Heart left ventricle (tissue), 16 donors: ENCODE measurements at regions not wholly inside any gene's neighbourhood (a gene's known extent, or its start where the extent isn't known, plus 50 kb on each side); places are given as distances from the start of the nearest gene placed in this dataset.

ENCODE experiments used
- ATAC-seq, 4 donors: fragments of 200-7000 bp; cut with Tn5 transposase; one replicate each; pipeline ENCODE4 v1.9.1; 2020 to 2022; ENCODE audit warnings: moderate library complexity in 4 of 4, mild to moderate bottlenecking in 3 of 4, moderate number of reproducible peaks in 1 of 4
- DNase-seq, 5 donors: peaks; one replicate each; pipeline ENCODE4 v3.0.0-alpha.2; 2020
- H3K27ac ChIP-seq, 12 donors: fragments of 200-600 bp; sonication (generic) in 4 of 12; one replicate each; pipeline versions ENCODE4 v1.5.0 to v1.8.0; 2016 to 2022; ENCODE audit warnings: mild to moderate bottlenecking in 2 of 12
- H3K27me3 ChIP-seq, 9 donors: fragments of 200-600 bp; sonication (generic) in 2 of 9; one replicate each; pipeline versions ENCODE4 v1.5.1 to v1.8.0; 2016 to 2022; ENCODE audit warnings: mild to moderate bottlenecking in 3 of 9
- H3K36me3 ChIP-seq, 9 donors: fragments of 200-600 bp; sonication (generic) in 2 of 9; one replicate each; pipeline versions ENCODE4 v1.5.0 to v1.8.0; 2018 to 2022; ENCODE audit warnings: mild to moderate bottlenecking in 2 of 9
- H3K4me1 ChIP-seq, 12 donors: fragments of 200-600 bp; sonication (generic) in 4 of 12; one replicate each; pipeline versions ENCODE4 v1.5.0 to v1.8.0; 2016 to 2022; ENCODE audit warnings: mild to moderate bottlenecking in 3 of 12
- H3K4me3 ChIP-seq, 12 donors: fragments of 200-600 bp; sonication (generic) in 4 of 12; one replicate each; pipeline versions ENCODE4 v1.5.0 to v1.8.0; 2017 to 2022; ENCODE audit warnings: mild to moderate bottlenecking in 9 of 12, moderate library complexity in 4 of 12
- H3K9me3 ChIP-seq, 12 donors: fragments of 200-600 bp; sonication (generic) in 4 of 12; one replicate each; pipeline versions ENCODE4 v1.5.0 to v1.8.0; 2016 to 2022; ENCODE audit warnings: mild to moderate bottlenecking in 1 of 12
- POLR2A ChIP-seq, 2 donors: fragments of 450-650 bp; IDR thresholded peaks; one replicate each; pipeline ENCODE4 v1.6.1; 2017; ENCODE audit warnings: antibody characterized with exemption in 2 of 2, mild to moderate bottlenecking in 2 of 2, moderate library complexity in 2 of 2
- WGBS, 4 donors: extraction: QIAGEN DNeasy Blood & Tissue Kit in 2 of 4; methylation state at CpG; one replicate each; pipeline versions ENCODE4 v1.1.5 to v1.1.7; 2013 to 2018; 5-methylcytosine and 5-hydroxymethylcytosine counted together
- intact Hi-C, 10 donors: fragments of 100-400 bp; cut with DNase I; formaldehyde crosslinking; loops; one replicate each; pipeline versions ENCODE4 v1.11.1 to v1.14.2; 2022
- TF ChIP-seq, protein P1 (sequence below), 12 donors: fragments of 200-600 bp; sonication (generic) in 4 of 12; IDR thresholded peaks; one replicate each; pipeline versions ENCODE4 v1.5.0 to v1.8.0; 2018 to 2022; ENCODE audit warnings: antibody characterized with exemption in 12 of 12, mild to moderate bottlenecking in 5 of 12
- donor health status: ischemic (EF 13 %, LVEDD 7.1; RV severe dilation, severe dysfunction).
- donor health status: healthy with polysubstance abuse.
- donor health status: DM: no; HTN: yes; CAD: no.
- donor health status: DM: no; HTN: no; CAD: no.
- donor health status: ischemic (EF 25% LVEDD 6.9; RV normal size, moderate dysfunction).
- donor health status: ischemic (EF 25% LVEDD 5.7; RV mildly dilated, moderate dysfunction).
- donor health status: healthy.
- donor health status: DM: yes; HTN: yes; CAD: no.
- donor health status: ischemic (EF 35%, LVEDD 5.7; RV mildly dilated, moderate dysfunction).
- donor health status: nonischemic (EF 11% LVEDD 7.7; RV severe dilation, severe dysfunction).
- donor health status: DM: yes; HTN: yes; CAD: no.
- donor health status: PGD.
- donor health status: ischemic (EF 29% LVEDD 5.4; RV normal size, mild dysfunction).
- donor health status: nonischemic (EF 23%, LVEDD 6.1; RV moderate dilation, normal function).

DNA sequence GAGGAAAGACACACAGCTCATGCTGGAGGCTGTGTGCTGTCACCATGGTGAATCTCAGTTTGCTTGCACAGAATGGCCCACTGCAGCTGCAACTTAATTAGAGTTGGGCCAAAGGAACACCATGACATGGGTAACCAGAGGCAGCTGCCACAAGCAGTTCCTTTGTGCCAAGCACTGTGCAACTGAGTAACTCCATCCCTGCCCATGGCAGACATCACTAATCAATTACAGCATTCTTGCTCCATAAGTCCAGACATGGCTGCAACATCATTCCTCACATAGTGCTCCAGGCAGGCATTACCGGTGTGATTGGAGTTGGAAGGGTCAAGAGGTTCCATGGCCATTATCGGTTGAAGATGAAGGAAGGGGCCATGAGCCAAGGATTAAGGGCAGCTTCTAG is 207.0 kb downstream of the RBM19 start:
- ATAC-seq (no peak), DNase-seq (no peak)
- 87 to 94% (median 90%) methylated on average over 2 of the region's 2 CpGs for WGBS, 4 donors
- no peak overlapping the region for H3K4me3 ChIP-seq
- TF ChIP-seq, protein P1, sequence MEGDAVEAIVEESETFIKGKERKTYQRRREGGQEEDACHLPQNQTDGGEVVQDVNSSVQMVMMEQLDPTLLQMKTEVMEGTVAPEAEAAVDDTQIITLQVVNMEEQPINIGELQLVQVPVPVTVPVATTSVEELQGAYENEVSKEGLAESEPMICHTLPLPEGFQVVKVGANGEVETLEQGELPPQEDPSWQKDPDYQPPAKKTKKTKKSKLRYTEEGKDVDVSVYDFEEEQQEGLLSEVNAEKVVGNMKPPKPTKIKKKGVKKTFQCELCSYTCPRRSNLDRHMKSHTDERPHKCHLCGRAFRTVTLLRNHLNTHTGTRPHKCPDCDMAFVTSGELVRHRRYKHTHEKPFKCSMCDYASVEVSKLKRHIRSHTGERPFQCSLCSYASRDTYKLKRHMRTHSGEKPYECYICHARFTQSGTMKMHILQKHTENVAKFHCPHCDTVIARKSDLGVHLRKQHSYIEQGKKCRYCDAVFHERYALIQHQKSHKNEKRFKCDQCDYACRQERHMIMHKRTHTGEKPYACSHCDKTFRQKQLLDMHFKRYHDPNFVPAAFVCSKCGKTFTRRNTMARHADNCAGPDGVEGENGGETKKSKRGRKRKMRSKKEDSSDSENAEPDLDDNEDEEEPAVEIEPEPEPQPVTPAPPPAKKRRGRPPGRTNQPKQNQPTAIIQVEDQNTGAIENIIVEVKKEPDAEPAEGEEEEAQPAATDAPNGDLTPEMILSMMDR (IDR thresholded peaks at IDR 0.05), result no peak
- no peak for TF ChIP-seq POLR2A (IDR thresholded peaks at IDR 0.05)
- H3K36me3 ChIP-seq, result no peaks in the 10 kb centered on the region
- peaks cover 0 to 4% (median 0%) of the 10 kb centered on the region in 12 donors for H3K9me3 ChIP-seq
- intact Hi-C loops, result no loop called here
- H3K27me3 ChIP-seq, result peaks cover 0 to 64% (median 19%) of the 10 kb centered on the region in 9 donors
- H3K4me1 ChIP-seq, result no peaks in the 10 kb centered on the region
- no peak overlapping the region for H3K27ac ChIP-seq

DNA sequence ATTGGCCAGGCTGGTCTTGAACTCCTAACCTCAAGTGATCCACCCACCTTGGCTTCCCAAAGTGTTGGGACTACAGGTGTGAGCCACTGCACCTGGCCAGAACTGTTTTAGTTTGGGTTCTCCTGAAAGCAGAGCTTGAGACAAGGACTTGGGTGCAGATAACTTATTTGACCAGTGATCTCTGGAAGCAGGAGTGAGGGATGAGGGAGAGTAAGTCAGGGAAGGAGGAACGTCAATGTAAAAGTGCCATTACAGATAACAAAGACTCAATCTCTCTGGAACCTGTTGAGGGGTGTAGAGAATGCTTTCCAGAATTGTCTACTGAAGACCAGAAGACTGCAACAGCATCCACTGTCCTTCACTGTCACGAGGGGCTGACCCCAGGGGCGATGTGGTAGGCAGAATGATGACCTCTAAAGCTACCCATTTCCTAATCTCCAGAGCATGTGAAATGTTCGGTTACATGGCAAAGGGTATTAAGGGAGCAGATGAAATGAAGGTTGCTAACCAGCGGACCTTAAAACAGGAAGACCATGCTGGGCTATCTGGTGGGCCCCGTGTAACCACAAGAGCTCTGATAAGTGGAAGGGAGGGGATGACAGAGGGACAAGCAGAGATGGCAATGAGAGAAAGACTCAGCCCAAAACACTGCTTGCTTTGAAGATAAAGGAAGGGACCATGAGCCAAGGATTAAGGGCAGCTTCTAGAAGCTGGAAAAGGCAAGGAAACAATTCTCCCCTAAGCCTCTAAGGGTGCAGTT is 207.8 kb downstream of the RBM19 start:
- Histone ChIP-seq H3K27ac (no peak overlapping the region), H3K4me1 (no peaks in the 10 kb centered on the region), H3K27me3 (peaks cover 0 to 61% (median 16%) of the 10 kb centered on the region in 9 donors), H3K36me3 (no peaks in the 10 kb centered on the region), H3K4me3 (no peak overlapping the region), H3K9me3 (peaks cover 0 to 4% (median 0%) of the 10 kb centered on the region in 12 donors)
- ATAC-seq, result no peak
- intact Hi-C loops, result no loop called here
- WGBS, 4 donors, result 42 to 47% (median 44%) methylated on average over 6 of the region's 6 CpGs
- DNase-seq, result no peak
- TF ChIP-seq POLR2A (IDR thresholded peaks at IDR 0.05), result no peak
- TF ChIP-seq, protein P1 (IDR thresholded peaks at IDR 0.05), result no peak

DNA sequence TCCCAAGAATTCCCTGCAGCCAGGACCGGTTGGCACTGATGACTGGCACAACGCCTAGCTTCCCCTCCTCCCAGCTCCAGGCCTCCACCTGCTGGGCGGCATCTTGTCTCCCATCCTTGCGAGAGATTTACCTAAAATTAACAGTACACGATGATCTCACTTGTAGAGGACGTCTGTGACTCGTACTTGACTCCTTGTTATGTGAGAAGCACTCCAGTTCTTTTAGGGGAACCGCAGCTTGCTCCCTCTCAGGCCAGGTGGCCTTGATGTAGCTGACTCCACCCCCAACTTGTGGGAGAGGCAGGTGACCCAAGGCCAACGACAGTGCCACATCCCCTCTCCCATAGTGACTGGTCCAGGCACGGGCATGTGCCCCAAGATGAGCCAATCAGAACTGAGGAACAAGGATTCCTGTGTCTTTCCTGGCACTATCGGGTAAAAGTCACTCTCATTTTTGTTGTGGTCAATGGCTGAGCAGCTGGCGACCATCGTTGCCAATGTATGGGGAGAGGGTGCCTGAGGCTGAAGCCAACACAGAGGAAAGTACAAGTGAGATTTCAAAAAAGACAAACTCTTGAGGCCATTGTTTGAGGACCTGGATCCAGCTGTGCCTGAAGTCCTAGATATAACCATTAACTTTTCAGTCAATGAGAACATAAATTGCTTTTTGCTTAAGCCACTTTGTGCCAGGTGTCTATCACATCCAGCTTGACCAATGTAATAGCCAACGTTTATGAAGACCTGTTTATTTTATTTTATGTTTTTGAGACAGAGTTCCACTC is 208.7 kb downstream of the RBM19 start:
- no peak overlapping the region for H3K4me3 ChIP-seq
- H3K4me1 ChIP-seq, result no peaks in the 10 kb centered on the region
- peaks cover 0 to 57% (median 15%) of the 10 kb centered on the region in 9 donors for H3K27me3 ChIP-seq
- TF ChIP-seq POLR2A (IDR thresholded peaks at IDR 0.05), result no peak
- TF ChIP-seq, protein P1 (IDR thresholded peaks at IDR 0.05), result no peak
- intact Hi-C loops, result no loop called here
- no peaks in the 10 kb centered on the region for H3K36me3 ChIP-seq
- DNase-seq (no peak), ATAC-seq (no peak)
- no peak overlapping the region for H3K27ac ChIP-seq
- H3K9me3 ChIP-seq, result peaks cover 0 to 4% (median 0%) of the 10 kb centered on the region in 12 donors
- WGBS, 4 donors, result 46 to 53% (median 53%) methylated on average over 12 to 14 of the region's 14 CpGs

DNA sequence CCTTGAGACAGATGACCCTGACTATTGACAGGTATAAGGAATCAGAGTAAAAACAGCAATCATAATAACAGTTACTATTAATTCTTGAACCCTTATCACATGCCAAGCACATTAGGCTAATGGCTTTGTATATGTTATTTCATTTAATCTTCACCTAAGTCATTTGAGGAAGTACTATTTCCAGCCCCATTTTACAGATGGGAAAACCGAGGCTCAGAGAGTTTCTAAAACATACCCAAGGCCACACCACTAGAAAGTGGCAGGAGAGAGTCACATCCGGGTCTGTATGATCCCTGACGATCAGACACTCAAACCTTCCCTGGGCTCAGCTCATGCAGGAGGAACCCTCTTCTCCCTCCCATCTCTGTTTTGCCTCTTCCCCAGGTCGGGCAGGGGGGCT is 209.5 kb downstream of the RBM19 start:
- peaks cover 0 to 50% (median 14%) of the 10 kb centered on the region in 9 donors for H3K27me3 ChIP-seq
- no peaks in the 10 kb centered on the region for H3K36me3 ChIP-seq
- H3K9me3 ChIP-seq, result peaks cover 0 to 4% (median 0%) of the 10 kb centered on the region in 12 donors
- ATAC-seq (no peak), DNase-seq (no peak)
- no peaks in the 10 kb centered on the region for H3K4me1 ChIP-seq
- H3K27ac ChIP-seq, result no peak overlapping the region
- WGBS, 4 donors, result 46 to 55% (median 52%) methylated on average over 4 of the region's 4 CpGs
- intact Hi-C loops, result no loop called here
- no peak for TF ChIP-seq POLR2A (IDR thresholded peaks at IDR 0.05)
- TF ChIP-seq, protein P1 (IDR thresholded peaks at IDR 0.05), result no peak
- H3K4me3 ChIP-seq, result no peak overlapping the region
